Skeletal muscle tissue (tissue), 3 donors: ENCODE measurements at regions not wholly inside any gene's neighbourhood (a gene's known extent, or its start where the extent isn't known, plus 50 kb on each side); places are given as distances from the start of the nearest gene placed in this dataset.
A peak's percentile ranks its signal among the peaks of the same experiment; 100 is the strongest.

Source experiments
- H3K27ac ChIP-seq: one replicate; pipeline ENCODE4 v1.7.0; 2013; ENCODE audit warnings: mild to moderate bottlenecking, low read depth, low read length, inconsistent platforms
- H3K27me3 ChIP-seq, 3 donors: one replicate each; pipeline ENCODE4 v1.7.0; 2013; ENCODE audit warnings: low read length in 3 of 3; ENCODE audit not compliant: control insufficient read depth in 3 of 3, insufficient read depth in 3 of 3
- H3K36me3 ChIP-seq, 3 donors: one replicate each; pipeline ENCODE4 v1.7.0; 2013; ENCODE audit warnings: low read length in 3 of 3; ENCODE audit not compliant: control insufficient read depth in 3 of 3, insufficient read depth in 3 of 3
- H3K4me1 ChIP-seq, 3 donors: one replicate each; pipeline ENCODE4 v1.7.0; 2013; ENCODE audit warnings: low read length in 3 of 3, mild to moderate bottlenecking in 3 of 3; ENCODE audit not compliant: control insufficient read depth in 3 of 3, insufficient read depth in 3 of 3
- H3K4me3 ChIP-seq, 3 donors: one replicate each; pipeline ENCODE4 v1.7.0; 2013; ENCODE audit warnings: low read length in 3 of 3
- H3K9ac ChIP-seq, 3 donors: one replicate each; pipeline ENCODE4 v1.7.0; 2013; ENCODE audit warnings: low read length in 3 of 3, mild to moderate bottlenecking in 3 of 3, moderate library complexity in 2 of 3, low read depth in 1 of 3
- H3K9me3 ChIP-seq, 3 donors: one replicate each; pipeline ENCODE4 v1.7.0; 2013; ENCODE audit warnings: low read length in 3 of 3; ENCODE audit not compliant: control insufficient read depth in 3 of 3
- donor health status: Osteomylitis.

- Histone ChIP-seq H3K36me3 (no peaks in the 10 kb centered on the region), H3K4me3 (peak overlapping the region in 1 of 3 donors; percentile 25), H3K27ac (no peak overlapping the region), H3K9ac (no peak overlapping the region), H3K4me1 (no peaks in the 10 kb centered on the region), H3K27me3 (no peaks in the 10 kb centered on the region), H3K9me3 (no peaks in the 10 kb centered on the region)
Measured at GRCh38 chr14:84254290-84254689, 1275.7 kb upstream of the FLRT2 start.

- Histone ChIP-seq H3K36me3 (no peaks in the 10 kb centered on the region), H3K9ac (no peak overlapping the region), H3K9me3 (no peaks in the 10 kb centered on the region), H3K4me1 (no peaks in the 10 kb centered on the region), H3K27ac (no peak overlapping the region), H3K27me3 (no peaks in the 10 kb centered on the region), H3K4me3 (no peak overlapping the region)
Measured at GRCh38 chr14:84262932-84263331, 1267.0 kb upstream of the FLRT2 start.

GRCh38 chr14:84272290-84272721 lies 1257.6 kb upstream of the FLRT2 start:
- no peaks in the 10 kb centered on the region for H3K36me3 ChIP-seq
- H3K27me3 ChIP-seq, result no peaks in the 10 kb centered on the region
- no peak overlapping the region for H3K9ac ChIP-seq
- H3K4me3 ChIP-seq, result no peak overlapping the region
- H3K9me3 ChIP-seq, result no peaks in the 10 kb centered on the region
- no peaks in the 10 kb centered on the region for H3K4me1 ChIP-seq
- H3K27ac ChIP-seq, result no peak overlapping the region

GRCh38 chr14:84273181-84273580 lies 1256.8 kb upstream of the FLRT2 start:
- Histone ChIP-seq H3K9me3 (no peaks in the 10 kb centered on the region), H3K9ac (no peak overlapping the region), H3K4me3 (no peak overlapping the region), H3K4me1 (no peaks in the 10 kb centered on the region), H3K36me3 (no peaks in the 10 kb centered on the region), H3K27me3 (no peaks in the 10 kb centered on the region), H3K27ac (no peak overlapping the region)

- Histone ChIP-seq H3K9me3 (no peaks in the 10 kb centered on the region), H3K9ac (no peak overlapping the region), H3K4me1 (no peaks in the 10 kb centered on the region), H3K27ac (no peak overlapping the region), H3K27me3 (no peaks in the 10 kb centered on the region), H3K4me3 (no peak overlapping the region), H3K36me3 (no peaks in the 10 kb centered on the region)
Measured at GRCh38 chr14:84282618-84283017, 1247.3 kb upstream of the FLRT2 start.

GRCh38 chr14:84288781-84289180 lies 1241.2 kb upstream of the FLRT2 start:
- no peaks in the 10 kb centered on the region for H3K36me3 ChIP-seq
- H3K27me3 ChIP-seq, result no peaks in the 10 kb centered on the region
- H3K4me1 ChIP-seq, result no peaks in the 10 kb centered on the region
- no peaks in the 10 kb centered on the region for H3K9me3 ChIP-seq
- H3K9ac ChIP-seq, result no peak overlapping the region
- no peak overlapping the region for H3K27ac ChIP-seq
- H3K4me3 ChIP-seq, result no peak overlapping the region

GRCh38 chr14:84298663-84299195 lies 1231.2 kb upstream of the FLRT2 start:
- H3K27me3 ChIP-seq, result no peaks in the 10 kb centered on the region
- H3K4me3 ChIP-seq, result no peak overlapping the region
- no peak overlapping the region for H3K27ac ChIP-seq
- H3K4me1 ChIP-seq, result no peaks in the 10 kb centered on the region
- H3K9ac ChIP-seq, result no peak overlapping the region
- no peaks in the 10 kb centered on the region for H3K36me3 ChIP-seq
- H3K9me3 ChIP-seq, result no peaks in the 10 kb centered on the region

GRCh38 chr14:84303140-84303539 lies 1226.8 kb upstream of the FLRT2 start:
- no peak overlapping the region for H3K27ac ChIP-seq
- H3K4me3 ChIP-seq, result no peak overlapping the region
- H3K27me3 ChIP-seq, result no peaks in the 10 kb centered on the region
- H3K9me3 ChIP-seq, result peaks cover 0 to 3% (median 0%) of the 10 kb centered on the region in 3 donors
- H3K9ac ChIP-seq, result no peak overlapping the region
- H3K36me3 ChIP-seq, result no peaks in the 10 kb centered on the region
- no peaks in the 10 kb centered on the region for H3K4me1 ChIP-seq

GRCh38 chr14:84312551-84312950 lies 1217.4 kb upstream of the FLRT2 start:
- H3K9me3 ChIP-seq, result peaks cover 0 to 1% (median 0%) of the 10 kb centered on the region in 3 donors
- no peak overlapping the region for H3K27ac ChIP-seq
- H3K27me3 ChIP-seq, result no peaks in the 10 kb centered on the region
- H3K4me1 ChIP-seq, result no peaks in the 10 kb centered on the region
- H3K36me3 ChIP-seq, result no peaks in the 10 kb centered on the region
- H3K9ac ChIP-seq, result no peak overlapping the region
- no peak overlapping the region for H3K4me3 ChIP-seq

- no peaks in the 10 kb centered on the region for H3K4me1 ChIP-seq
- no peak overlapping the region for H3K9ac ChIP-seq
- H3K9me3 ChIP-seq, result no peaks in the 10 kb centered on the region
- H3K4me3 ChIP-seq, result no peak overlapping the region
- H3K36me3 ChIP-seq, result no peaks in the 10 kb centered on the region
- no peaks in the 10 kb centered on the region for H3K27me3 ChIP-seq
- no peak overlapping the region for H3K27ac ChIP-seq
Measured at GRCh38 chr14:84323450-84323849, 1206.5 kb upstream of the FLRT2 start.

GRCh38 chr14:84323978-84324377 lies 1206.0 kb upstream of the FLRT2 start:
- H3K27ac ChIP-seq, result no peak overlapping the region

More at GRCh38 chr14:84323978-84324377, 1206.0 kb upstream of the FLRT2 start:
- Histone ChIP-seq H3K4me3 (no peak overlapping the region), H3K27me3 (no peaks in the 10 kb centered on the region), H3K9ac (no peak overlapping the region), H3K4me1 (no peaks in the 10 kb centered on the region), H3K36me3 (no peaks in the 10 kb centered on the region), H3K9me3 (no peaks in the 10 kb centered on the region)
